ENCODE measurements at regions not wholly inside any gene's neighbourhood (a gene's known extent, or its start where the extent isn't known, plus 50 kb on each side); places are given as distances from the start of the nearest gene placed in this dataset.

DNA sequence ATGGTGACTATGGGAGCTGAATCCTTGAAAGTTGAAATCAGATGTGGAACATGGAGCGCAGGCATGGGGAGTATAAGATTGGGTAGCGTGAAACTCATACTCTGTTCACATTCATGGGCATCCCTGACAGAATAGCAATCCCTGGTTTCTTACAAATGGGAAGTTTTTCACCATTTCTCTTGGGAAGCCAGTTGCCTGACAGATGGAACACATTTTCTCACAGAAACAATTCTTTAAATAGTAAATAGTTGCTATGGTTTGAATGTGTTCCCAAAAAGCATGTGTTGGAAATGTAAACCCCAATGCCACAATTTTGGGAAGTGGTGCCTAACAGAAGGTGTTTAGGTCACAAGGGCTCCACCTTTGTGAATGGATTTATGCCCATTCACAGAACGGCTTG, 262.8 kb upstream of the HS3ST5 start:
- no peak for DNase-seq

DNA sequence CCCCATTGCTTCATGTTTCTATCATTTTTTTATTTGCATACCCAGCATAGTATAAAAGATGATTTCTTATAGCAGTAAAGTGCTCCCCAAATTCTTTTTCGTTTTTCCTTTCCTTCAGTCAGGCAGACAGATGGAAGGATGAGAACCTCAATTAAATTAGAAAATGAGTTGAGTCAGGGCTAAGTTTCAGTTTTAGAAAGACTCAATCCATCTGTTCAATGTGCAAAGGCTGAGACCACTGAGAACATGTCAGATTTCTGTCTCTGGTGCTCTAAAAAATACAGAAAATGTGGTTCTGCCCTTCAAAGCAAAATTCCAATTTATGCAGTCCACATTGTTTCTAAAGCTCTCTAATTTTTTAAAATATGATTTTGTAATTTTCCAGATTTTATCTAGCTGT, 257.6 kb upstream of the HS3ST5 start:
- DNase-seq, result no peak

DNA sequence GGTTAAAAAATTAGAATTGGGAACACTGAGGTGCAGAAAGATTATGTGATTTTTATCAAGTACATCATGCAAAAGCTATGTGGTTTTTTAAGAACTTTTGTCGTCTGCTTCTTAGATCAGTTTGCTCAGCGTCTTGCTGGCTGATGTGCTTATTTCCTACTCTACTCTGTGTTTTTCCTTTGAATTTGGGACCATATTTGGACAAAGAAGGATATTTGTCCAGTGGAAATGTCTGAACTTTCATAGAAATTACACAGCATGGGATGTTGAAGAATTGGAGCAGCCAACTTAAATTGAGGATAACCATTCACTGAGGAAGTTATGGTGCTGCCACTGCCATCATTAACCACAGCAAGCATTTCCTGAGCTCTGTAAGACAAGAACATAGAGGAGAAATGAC, 252.8 kb upstream of the HS3ST5 start:
- no peak for DNase-seq

DNA sequence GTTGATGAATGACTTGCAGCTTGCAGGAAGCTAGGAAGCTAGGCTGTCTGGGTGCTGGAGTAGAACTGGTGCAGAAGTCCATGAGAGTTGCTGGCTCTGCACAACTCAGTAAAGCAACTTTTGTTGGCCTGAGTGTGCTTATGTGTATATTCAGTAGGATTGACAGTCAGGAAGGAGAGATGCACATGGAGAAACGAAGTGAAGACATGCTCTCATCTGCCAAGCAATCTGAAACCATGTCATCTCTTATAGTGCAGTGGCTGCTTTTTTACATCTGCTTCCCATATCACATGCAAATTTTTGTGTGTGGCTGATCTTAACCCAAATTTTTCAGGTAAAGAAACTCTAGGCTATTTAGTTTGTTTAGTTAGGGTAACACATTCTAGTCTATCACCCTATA, 252.4 kb upstream of the HS3ST5 start:
- DNase-seq, result no peak

DNA sequence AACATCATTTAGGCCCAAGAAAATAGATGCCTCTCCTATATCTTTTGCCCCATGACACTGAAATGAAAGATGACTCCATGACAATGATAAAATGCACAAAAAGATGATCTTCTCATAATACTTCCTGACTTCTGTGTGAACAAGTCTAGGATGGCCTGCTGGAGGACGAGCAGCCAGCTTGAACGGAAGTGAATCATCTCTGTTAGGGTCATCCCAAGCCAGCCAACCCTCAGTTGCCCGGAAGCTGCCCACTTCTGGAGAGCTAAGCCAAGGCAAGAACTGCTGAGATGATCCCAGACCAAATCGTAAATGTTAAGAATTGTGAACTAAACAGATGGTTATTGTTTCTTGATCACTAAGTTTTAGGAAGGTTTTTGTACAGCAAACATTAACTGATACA, 249.7 kb upstream of the HS3ST5 start:
- no peak for DNase-seq

DNA sequence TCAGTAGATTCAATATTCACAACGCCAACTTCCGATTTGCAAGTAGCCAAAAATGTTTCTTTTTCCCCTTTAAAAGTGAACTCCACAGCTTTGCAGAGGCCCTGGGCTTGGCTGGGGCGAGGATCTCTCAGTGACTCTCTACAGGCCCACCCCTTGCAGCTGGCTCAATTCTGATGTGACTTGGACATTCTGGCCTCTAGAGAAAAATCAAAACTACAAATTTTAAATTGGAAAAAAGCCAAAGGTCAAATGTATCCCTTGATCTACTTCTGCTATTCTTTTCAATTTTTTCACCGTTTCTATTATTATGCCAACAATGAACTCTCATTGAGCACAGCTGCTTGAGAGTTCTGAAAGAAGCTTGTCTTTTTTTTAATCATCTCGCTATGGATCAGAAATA, 245.9 kb upstream of the HS3ST5 start:
- no peak for DNase-seq

DNA sequence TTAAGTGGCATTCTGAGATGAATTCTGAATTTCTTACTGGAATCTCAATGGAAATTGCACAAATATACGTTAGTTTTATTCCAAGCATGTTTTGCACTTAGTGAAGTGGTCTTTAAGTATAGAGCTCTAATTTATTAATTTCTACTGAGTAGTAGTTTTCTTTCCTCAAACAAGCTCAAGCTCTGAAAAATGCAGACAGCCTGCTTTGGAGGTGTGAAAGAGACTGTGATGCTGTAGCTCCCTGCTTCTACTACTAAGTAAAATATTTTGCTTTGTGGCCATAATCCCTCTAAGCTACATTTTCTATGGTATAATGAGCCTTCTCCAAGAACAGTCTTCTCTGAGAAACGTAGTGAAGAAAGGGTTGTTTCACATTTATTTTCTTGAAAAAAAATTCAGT, 243.5 kb upstream of the HS3ST5 start:
- DNase-seq, result no peak

DNA sequence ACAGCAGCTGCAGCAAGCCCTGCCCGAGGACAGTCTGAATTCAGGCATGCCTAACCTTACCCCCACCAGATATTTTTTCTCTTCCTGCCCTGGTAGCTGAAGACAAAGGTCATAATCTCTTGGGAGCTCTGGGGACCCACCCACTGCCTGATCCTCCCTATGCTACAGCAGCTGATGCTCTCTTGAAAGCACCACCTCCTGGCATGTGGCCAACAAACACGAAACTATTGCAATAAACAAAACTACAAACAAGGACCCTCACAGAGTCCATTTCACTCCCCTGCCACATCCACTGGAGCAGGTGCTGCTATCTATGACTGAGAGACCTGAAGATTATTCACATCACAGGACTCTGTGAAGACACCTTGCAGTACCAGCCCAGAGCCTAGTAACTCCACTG, 238.5 kb upstream of the HS3ST5 start:
- DNase-seq, result no peak

DNA sequence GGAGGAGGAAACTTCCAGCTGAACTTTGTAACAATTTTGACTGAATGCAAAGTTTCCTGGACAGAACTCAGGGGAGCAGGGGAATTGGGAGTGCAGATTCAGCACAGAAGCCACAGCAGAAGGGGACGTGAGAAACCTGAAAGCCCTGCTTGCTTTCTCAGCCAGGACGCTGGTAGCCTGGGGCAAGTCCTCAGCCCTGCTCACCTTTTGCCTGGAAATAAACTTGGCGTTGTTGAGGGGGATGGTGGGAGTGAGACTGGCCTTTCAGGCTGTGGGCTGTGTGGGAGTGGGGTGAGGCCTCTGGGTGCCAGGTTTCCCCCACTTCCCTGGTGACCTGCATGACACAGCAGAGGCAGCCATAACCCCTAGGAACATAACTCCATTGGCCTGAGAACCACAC, 238.1 kb upstream of the HS3ST5 start:
- no peak for DNase-seq

DNA sequence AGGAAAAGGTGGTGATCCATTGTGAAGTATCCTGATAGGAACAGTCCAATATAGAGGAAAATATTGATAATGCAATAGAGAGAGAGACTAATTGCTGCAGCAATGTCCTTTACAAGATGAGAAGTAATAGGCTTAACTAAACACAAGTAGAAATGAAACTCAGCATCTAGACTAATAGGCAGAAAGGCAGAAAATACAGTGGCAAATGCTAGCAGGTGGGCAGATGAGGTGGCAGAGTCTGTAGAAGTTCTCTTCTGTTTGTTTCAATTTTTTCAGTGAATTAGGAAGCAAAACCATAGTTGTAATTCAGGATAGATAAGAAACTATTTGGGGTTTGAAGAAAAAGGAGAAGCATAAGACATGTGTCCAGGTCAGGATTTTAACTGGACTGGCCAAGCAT, 236.7 kb upstream of the HS3ST5 start:
- no peak for DNase-seq

DNA sequence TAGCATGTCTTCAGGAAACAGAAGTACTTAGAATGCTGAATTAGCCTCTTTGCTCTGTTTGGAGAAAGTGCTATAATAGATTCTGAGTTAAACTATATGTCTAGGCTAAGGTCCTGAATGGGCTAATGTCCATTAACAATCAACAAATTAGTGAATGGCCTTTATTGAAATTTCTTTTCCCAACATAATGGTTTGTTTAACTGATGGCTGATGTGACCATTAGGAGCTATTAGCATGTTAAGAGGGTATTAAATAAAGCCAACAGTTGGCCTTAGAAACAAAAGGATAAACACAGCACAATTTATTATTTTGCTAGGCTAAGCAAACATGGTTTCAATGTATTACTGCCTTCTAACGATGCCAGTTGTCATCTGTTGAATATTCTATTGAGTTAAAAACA, 234.3 kb upstream of the HS3ST5 start:
- DNase-seq, result no peak

DNA sequence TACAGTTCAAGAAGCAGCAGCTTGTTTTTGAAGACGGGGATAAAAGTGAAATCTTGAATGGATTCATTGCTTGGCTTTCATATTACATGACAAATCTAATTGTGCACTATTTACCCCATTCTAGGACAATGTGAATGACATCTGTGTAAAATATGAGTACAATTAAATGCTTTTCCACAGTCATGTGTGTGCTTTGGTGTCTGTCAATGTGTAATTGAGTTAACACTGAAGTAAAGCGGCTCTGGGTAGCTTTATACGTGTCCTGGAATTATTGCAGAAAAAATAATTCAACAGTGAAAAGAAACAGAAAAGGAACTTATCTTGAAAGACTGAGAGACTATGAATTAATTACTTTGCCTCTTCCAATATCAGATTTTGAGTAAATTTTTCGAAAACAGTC, 233.5 kb upstream of the HS3ST5 start:
- DNase-seq, result no peak

DNA sequence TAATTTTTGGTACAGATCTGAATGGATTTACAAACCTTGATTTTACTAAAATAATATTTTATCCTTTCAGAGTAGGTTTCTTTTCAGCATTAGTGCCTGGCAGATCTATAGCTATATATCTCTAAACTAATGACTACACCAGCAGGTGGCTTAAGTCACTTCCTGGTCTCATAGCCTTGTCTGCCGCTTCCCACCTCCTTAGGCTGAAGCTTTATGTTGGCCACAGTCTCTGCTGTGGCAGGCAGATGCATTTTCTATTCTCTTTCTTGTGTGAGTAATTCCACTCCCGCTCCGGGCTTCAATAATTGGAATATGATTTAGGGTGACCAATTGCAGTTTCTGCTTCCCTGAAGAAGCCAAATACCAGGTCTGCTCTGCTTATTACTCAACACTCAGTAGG, 226.8 kb upstream of the HS3ST5 start:
- no peak for DNase-seq

DNA sequence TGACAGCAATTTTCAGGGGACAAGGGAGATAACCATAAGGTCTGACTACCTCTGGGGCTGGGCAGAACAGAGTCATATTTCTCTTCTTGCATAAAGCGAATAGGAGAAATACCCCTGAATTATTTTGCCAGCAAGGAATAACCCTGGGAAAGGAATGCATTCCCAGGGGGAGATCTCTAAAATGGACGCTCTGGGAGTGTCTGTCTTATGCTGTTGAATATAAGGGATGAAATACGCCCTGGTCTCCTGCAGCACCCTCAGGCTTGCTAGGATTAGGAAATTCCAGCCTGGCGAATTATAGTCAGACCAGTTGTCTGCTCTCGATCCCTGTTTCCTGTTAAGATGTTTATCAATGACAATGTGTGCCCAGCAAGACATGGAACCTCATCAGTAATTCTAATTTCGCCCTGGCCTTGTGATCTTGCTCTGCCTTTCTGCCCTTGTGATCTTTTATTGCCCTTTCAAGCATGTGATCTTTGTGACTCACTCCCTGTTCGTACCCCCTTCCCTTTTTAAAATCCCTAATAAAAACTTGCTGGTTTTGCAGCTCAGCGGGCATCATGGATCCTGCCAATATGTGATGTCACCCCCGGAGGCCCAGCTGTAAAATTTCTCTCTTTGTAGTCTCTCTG, 221.6 kb upstream of the HS3ST5 start:
- no peak for DNase-seq

DNA sequence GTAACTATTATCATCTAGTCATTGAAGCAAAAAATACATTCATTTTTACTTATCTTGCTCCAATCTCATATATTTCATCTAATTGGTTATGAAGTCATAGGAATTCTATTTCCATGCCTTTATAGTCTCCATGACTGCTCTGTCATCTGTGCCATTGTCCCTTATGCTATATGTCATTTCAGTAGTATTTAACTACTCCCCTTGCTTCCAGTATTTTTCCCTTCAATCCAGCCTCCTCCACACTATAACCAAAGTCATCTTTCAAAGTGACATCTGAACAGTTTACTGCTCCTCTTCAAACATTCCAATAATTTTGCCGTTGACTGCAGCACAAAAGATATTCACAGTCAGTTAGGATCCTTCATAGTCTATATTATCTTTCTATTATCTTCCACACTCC, 216.6 kb upstream of the HS3ST5 start:
- no peak for DNase-seq

DNA sequence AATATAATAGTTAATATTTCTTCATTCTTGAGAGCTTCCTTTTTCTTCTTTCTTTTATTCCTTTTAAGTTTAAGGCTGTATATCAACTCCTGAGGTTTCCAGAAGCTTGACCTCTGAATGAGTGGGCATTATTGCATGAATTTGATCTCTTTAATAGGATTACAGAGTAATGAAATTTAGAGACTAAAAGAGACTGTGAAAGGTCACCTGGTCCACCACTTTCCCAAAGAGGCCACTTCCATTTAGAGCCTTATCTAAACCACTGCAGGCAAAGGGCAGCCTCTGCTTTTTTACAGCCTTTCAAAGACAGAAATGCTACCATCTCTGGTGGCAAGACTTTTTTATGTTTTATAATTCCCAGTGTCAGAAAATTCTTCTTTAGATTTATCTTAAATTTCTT, 215.3 kb upstream of the HS3ST5 start:
- no peak for DNase-seq

DNA sequence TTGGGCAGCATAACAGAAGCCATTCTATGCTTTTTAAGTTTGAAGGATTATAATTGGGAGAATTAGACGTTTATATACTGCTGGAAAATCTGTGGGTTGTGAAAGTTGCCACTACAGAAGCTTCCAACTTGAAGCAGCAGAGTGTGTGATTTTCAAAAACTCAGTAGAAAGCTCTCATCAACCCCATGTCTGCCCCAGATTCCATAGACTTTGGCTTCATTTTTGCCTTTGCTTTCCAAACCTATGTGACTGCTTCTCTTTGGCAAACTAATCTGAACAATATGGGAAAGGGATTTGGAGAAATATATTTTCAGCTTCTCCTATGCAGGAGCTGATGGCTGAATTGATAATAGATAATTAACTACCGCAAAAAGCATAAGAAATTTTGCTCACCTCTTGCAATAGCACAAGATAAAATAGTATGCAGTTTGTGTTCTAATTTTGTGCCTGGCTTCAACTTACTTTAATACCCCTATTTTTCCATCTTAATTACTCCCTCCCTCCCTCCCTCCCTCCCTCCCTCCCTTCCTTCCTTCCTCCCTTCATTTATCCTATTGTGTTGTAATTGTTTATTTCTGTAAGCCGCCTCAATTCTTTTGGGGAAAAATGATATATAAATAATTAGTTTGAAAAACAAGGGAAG, 214.1 kb upstream of the HS3ST5 start:
- no peak for DNase-seq

DNA sequence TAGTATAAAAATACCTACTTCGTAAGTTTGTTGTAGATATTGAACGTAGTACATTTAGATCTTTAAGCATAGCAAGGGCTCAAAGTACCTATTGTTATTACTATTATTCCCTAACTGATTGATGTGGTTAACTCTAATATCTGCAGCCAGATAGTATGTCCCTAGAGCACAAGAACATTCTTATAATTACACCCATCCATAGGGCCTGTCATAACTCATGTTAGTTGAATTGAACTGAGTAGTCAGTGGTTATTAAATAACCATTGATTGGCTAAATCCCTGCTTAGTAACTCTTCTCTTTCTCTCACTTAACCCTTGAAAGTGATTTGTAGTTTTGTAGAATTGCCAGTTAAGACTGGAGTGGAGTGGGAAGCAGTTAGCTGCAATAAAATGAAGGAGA, 207.5 kb upstream of the HS3ST5 start:
- DNase-seq, result no peak

DNA sequence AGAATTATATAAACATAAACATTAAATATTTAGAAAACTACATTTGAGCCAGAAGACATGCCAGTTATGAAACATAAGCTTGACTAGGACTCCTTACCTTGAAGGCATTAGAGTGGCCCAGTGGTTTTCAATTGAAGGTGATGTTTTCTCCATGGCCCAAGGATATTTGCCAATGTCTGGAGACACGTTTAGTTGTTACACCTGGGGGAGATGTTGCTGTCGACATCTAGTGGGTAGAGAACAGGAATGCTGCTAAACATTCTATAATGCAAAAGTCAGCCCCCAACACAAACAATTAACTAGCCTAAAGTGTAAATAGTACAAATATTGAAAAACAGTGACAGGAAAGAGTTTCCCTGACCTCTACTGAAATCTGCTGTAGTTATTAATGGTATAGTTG, 200.9 kb upstream of the HS3ST5 start:
- no peak for DNase-seq

DNA sequence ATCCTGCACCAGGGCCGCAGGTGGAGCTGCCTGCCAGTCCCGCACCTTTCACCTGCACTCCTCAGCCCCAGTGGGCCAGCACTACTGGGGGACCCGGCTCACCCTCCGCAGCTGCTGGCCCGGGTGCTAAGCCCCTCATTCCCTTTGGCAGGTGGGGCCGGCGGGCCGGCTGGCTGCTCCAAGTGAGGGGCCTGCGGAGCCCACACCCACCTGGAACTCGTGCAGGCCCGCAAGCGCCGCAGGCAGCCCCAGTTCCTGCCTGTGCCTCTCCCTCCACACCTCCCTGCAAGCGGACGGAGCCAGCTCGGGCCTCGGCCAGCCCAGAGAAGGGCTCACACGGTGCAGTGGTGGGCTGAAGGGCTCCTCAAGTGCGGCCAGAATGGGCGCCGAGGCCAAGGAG, 199.0 kb upstream of the HS3ST5 start:
- no peak for DNase-seq

DNA sequence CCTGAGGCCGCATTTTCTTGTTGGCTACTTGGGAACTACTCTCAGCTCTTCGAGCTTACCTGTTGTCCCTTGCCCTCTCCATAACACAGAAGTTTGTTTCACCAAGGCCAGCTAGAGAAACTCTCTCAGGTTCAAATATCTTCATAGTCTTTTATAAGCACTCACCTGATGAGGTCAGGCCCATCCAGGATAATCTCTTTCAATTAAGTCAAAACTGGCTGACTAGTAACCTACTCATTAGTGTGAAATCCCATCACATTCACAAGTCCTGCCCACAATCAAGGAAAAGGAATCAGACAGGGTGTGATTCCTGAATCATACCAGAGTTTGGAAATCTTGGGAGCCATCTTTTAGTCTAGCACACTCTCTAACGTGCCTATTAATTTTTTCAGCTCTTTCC, 195.2 kb upstream of the HS3ST5 start:
- DNase-seq, result no peak

DNA sequence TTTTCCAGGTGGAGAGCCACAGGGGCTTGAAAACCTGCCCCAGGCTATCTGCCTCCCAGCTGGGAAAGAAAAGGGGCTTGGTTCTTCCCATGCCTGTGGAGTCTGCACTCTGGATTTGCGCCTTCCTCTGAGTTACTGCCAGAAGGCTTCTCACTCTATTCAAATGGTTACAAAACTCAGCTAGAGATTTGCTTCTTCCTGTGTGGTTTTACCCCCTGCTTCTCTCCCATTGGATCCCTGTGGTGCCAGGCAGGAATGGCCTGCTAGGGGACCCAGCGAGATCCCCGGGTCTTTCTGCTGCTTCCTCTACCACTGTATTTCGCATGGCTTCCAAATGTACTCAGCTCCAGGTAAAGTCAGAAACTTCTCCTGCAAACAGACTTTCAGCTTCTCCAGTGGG, 192.0 kb upstream of the HS3ST5 start:
- DNase-seq, result no peak

DNA sequence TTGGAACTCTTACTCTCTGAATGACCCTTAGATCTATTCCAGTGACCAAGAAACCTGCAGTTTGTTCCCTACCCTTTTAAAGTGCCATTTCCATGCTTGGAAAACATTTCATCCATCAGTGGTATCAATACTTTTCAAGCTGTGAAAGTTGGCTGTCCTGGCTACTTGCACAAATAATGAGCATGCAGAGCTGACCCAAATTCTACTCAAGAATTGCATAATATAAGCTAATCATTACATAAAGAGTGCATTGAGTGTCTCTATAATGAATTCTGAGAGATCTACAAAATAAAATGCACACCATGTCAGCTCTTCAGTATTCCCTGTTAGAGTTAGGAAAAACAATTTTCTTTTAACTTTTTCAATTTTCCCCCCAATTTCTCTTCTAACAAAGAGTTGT, 181.3 kb upstream of the HS3ST5 start:
- no peak for DNase-seq

DNA sequence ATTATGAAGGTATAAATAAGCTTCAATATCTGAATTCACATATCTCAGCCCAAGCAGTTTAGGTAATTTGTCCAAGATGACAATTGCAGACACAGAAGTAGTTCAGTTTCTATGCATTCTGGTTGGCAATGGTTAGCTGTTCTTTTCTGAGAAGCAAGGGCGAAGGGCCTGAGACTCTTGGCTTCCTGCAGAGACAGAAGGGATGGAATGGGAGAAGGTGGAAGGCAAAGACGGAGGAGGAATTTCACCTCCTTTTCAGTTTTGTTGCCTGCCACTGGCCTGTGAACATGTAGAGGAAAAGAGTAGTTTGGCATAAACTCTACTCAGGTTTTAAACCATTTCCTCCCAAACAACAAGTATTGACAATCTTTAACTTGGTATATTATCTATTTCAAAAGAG, 180.7 kb upstream of the HS3ST5 start:
- DNase-seq, result no peak

DNA sequence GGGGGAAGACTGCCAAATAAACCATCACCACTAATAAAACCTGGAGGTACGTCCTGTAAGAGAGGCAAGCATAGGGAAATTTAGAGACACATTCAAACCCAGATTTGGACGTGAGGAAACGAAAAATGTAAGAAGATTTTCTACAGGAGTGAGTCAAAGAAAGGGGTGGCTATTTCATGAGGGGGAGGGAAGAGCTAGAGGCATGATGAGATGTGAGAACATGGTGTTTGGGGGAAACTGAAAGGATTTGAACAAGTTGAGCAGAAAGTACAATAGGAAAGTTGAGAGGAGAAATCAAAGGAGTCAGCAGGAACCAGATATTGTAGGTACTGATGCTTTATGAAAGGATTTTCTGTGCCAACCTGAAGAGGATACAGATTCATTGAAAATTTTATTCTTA, 179.1 kb upstream of the HS3ST5 start:
- DNase-seq, result no peak

DNA sequence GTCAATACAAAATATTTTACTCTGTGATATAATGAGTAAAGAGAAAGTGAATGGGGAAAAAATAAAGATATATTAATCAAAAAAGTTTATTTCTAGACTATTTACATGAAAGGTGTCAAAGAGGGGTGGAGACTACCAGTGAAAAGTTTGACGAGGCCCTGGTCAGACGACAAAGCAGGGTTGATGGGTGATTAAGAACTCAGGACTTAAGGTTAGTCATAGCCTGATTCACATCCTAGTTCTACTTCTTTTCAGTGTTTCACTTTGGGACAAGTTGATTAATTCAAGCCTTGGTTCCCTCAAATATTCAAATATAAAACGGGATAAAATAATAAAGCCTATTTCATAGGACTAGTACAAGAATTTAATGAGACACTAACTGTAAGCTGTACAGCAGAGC, 178.2 kb upstream of the HS3ST5 start:
- DNase-seq, result no peak

Measured in stimulated activated CD4-positive, alpha-beta T cell treated with anti-CD3 and anti-CD28 coated beads, Interleukin-4, amount 100 ng/mL, for 1 hour (primary cell).